ENCODE measurements at regions not wholly inside any gene's neighbourhood (a gene's known extent, or its start where the extent isn't known, plus 50 kb on each side); places are given as distances from the start of the nearest gene placed in this dataset.
A peak's percentile ranks its signal among the peaks of the same experiment; 100 is the strongest.
"Not testable (repeated sequence)": the region's sequence is repeated elsewhere in the genome, so short reads cannot be mapped to it uniquely, and the experiment has no call there.

DNA sequence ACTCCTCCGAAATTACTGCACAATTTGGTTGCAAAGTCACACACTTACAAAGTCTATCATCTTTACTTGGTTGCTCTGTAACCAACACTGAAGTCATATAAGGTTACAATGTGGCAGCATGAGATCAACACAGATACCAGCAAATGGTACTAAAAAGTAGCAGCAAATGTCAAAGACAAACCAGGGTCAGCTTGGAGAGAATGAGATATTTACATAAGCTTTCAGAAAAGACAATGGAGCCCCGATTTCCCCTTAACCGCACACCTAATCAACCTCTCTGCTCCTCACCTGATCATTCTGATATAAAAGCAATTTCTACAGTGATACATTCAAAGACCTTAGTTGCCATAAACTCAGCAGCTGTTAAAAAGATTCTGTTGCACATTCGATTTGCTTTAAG is 76.4 kb upstream of the FOXN3 start:
- no peak for DNase-seq

DNA sequence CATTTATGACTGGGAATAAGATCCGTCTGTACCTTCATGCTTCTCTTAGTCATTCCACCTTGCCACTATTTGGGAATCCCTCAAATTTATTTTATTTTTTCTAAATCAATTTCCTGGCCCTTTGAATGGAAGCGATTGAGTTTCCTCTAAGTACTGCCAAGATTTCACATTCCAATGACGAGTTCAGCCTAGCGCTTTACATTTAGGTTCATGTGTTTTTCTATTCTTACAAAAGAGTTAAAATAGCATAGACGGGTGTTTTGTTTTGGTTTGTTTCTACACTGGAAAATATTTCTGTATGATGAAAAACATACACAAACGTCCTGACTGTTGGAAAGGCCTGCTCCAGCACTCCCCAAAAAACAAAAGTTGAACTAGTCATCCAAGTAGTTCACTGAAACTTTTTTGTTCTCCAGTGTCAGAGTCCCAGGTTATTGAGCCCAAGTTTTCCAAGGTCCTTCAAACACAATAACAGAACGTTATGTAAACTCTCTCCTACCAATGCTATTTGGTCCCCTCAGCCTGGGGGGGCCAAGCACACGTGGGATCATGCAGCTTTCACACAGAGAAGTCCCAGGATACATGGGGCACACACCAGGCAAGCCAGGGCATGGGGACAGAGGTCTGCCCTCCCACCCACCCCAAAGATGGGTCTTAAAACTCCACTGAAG is 74.8 kb upstream of the FOXN3 start:
- DNase-seq = peak; percentile 71

DNA sequence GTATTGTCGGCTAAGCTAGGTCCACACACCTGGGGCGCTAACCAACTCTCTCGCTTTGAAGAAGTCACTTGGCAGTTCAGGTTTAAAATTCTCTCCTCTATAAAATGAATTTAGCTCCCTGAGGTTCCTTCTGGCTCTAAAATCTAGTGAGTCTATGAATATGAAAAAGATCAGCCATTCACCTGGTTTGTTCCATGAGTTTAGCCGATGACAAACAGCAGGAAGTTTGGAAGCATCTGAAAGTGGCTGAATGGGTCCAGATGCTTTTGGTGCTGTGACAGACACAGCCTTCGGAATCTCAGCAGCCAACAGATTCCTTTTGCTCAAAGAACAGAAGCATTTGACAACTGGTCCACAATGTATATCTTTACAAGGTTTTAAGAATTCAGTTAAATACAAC is 73.4 kb upstream of the FOXN3 start:
- DNase-seq = peak; percentile 40

DNA sequence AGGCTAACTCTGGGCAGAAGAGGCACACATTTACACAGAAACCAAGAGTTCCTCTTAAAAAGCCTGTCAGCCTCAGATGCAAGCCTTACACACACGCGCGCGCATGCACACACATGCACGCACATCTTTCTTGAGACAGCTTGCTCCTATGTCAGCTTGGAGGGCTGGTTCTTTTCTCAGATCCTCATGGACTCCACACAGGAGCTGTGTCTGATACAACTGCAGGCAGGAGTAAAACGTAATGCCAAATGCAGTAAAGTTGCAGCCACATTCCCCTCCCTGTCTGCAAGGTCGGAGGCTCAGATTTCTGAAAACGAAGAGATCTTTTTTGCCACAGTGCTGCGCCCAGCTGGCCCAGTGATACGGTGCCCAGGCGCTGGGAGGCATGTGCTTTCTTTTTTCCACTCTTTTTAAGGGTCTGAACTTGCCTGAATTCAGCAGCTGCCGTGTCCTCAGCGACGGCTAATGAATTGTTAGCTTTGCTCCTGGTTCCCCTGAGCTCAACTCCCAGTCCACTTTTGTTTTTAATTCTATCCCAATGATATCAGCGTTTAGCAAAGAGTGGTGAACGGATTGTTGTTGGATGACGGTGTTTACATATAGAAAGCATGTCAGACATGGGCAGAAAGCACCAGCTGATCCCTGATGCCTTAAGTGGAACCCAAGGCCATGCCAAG is 72.9 kb upstream of the FOXN3 start:
- peak; percentile 65 for DNase-seq

DNA sequence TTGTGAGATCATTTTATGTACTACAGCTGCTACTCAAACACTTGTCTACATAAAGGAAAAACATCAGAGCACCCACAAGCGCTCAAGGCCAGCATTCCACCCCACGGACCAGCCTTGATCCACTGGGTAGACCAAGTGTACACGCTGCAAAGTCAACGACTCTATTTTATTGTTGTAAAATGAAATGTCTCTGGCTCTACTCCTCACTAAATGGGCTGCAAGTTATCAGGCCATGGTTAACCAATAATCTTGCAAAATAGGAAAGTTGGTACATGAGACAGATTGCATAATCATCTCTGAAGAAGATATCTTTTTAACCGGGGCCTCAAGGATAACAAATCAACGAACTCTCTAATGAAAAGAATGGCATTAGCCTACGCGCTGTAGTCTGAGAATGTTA is 69.9 kb upstream of the FOXN3 start:
- no peak for DNase-seq

DNA sequence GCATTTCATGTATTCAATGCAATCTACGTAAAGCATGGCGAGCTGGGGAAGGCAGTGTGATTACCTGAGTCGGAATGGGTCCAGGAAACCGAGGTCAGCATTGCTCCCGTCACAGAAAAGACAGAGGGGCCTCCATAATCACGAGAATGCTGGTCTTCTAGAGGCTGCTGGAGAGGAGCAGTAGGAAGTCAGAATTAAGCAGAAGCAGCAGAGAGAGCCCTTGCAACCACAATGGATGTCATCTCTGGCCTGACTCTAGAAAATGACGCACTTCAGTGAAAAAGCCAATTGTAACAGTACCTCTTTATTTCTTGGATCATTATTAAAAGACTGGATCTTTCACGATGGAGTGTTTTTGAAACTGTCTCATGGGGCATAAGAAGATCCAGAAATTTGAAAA is 69.5 kb upstream of the FOXN3 start:
- DNase-seq = no peak

DNA sequence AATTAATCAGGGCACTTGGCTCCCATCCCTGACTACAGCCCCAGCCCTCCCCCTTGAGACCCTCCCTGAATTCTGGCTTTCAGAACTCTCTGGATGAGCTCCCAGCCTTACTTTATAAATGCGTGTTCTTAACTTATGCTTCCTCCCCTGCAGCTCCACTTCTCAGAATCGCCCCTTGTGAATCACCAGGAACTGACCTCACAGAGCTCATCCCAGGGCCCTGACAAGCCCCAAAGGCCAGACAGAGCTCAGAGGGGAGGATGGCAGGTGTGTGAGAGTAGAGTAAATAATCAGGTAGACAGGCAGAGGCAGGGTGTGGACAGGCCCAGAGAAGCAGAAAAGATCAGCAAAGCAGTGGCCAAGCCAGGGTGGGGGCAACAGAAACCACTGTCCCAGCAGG is 68.2 kb upstream of the FOXN3 start:
- DNase-seq = no peak

DNA sequence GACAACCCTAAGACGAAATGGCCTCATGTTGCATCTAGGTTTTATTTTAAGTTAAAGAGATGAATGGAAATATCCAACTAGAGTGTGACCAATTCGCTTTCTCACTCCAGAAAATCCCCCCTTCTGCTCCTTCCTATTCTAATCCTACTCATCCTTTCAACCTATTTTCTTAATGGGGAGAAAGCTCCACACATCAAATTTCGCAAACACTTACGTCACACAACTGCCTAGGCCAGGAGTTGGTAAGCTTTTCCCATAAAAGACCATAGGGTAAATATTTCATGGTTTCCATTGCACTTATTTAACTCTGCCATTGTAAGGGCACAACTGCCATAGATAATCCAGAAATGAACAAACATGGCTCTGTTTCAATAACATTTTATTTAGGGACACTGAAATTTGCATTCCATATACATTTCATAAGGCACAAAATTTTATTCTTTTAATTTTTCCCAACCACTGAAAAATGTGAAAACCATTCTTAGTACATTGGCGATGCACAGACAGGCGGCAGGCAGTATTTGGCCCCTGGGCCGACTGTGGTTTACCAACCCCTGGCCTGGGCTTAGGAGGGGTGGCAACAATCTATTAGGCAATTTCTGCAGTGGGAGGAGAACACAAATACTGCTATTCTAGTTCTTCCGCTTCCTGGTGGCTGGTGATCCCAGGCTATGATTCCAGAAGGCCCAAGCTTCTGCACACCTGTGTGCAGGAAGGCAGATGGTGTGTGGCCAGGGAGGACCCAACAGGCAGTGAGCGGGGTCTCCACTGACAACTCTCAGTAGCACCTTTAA is 67.2 kb upstream of the FOXN3 start:
- DNase-seq = no peak

DNA sequence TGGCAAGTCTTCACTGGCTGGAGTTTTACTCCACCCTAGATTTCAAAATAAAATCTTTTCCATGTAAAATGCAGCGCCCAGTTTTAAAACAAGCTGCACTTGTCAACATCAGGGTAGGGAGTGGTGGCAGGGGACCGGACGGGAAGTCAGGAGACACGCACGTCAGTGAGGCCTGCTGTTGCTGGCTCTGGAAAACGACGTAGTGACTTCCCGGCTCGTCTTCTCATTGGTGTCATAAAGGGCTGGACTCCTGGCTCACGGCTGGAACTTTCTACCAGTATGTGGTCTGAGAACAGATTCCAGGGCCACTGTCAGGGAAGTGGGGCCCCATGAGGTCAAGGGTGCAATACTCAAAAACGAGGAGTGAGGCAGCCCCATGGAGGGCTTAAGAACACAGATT is 64.2 kb upstream of the FOXN3 start:
- peak; percentile 25 for DNase-seq

DNA sequence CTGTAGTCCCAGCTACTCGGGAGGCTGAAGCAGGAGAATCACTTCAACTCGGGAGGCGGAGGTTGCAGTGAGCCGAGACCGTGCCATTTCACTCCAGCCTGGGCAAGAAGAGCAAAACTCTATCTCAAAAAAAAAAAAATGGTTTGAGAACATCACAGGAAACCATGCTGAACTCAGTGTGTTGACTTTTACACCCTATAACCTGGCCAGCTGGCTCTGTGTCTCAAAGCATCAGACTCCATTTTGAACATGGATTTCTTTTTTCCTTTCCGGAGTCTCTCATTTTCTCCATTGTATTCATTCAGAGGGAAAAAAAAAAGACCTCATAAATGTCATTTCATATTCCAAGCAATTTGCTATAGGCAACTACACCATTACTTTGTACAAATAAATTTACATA is 63.2 kb upstream of the FOXN3 start:
- DNase-seq = no peak

DNA sequence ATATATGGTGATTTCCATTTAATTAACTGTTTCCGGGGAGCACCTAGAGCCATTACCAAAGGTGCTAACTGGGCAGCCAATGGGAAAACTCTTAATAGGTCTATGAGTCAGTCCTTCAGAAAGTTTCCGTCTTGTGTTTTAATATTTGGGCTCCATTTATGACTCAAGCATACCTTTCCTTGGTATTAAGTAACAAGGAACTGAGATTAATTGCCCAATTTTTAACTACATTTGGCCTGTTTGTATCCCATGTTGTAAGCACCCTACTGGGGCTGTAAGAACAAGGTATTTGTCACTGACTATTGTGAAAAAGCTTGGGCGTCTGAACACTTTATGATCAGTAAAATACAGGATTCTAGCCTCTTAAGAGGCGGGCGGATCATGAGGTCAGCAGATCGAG is 62.8 kb upstream of the FOXN3 start:
- no peak for DNase-seq

DNA sequence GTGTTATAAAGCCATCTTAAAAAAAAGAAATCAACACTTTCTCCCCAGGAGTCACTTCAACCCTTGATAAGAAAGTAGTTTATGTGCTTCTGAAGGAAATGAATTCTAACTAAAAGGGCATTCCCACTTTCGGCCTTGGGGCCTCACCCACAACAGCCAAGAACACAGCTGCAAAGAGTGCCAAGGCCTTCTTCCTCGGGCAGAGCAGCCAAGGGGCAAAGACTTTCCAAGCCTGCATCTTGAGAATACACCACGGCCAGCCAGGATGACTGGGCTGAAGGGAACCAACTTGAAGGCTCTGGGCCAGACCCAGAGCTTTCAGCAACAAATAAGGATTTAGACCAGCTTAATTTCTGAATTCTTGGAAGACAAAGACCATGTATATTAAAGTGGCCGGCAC is 60.4 kb upstream of the FOXN3 start:
- DNase-seq = no peak

DNA sequence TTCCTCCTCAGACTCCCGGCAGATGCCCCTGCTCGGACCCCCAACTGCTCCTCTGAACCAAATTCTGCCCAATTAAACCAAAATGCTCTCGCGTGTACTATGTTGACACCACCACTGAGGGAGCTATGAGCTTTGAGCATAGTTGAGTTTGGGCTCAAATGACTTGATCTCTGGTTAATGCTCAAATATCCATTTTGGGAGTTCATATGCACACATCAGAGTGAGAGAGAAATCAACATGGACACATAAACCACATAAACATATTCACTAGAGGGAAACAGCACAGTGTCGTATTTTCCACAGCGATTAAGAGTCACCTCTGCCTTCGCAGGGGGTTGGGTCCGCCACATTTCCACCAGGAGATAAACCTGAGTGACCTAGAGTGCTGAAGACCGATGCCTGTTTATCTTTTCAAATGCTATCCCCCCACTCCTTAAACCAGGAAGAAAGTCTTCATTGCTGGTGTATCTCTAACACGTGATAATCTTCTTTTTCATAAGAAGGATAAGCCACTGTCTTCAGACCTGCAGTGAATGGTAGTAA is 59.4 kb upstream of the FOXN3 start:
- DNase-seq = no peak

DNA sequence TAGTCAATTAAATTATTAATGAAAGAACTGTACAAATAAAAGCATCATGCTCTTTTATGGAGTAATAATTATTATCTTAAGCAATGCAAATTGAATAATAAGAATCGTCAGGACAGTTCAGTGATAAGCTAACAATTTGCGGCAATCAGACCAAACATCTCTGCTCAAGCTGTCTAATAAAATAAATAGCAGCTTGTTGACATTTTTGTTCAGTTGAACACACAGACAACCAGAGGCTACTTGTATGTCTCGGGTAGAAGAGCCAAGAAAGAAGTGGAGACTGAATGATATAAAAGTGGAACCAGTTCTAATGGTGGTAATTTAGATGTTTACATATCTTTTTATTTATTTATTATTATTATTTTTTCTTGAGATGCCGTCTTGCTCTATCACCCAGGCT is 57.4 kb upstream of the FOXN3 start:
- no peak for DNase-seq

DNA sequence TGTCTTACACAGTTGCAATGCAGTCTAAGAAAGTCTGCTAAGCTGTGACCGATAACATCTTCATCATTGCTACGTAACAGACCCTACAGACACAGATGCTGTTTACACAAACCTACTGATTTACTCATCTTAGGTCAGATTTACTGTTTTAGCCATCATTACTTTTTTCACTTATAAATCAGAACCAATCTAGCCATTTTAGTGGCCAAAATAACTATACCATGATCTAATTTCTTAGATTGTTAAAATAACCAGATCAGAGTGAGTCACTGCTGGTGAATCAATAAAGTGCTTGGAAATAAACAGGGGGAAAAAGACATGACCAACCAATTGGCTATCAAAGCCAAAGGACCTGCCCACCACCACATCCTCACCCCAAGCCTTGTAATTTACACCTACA is 57.0 kb upstream of the FOXN3 start:
- DNase-seq = no peak

DNA sequence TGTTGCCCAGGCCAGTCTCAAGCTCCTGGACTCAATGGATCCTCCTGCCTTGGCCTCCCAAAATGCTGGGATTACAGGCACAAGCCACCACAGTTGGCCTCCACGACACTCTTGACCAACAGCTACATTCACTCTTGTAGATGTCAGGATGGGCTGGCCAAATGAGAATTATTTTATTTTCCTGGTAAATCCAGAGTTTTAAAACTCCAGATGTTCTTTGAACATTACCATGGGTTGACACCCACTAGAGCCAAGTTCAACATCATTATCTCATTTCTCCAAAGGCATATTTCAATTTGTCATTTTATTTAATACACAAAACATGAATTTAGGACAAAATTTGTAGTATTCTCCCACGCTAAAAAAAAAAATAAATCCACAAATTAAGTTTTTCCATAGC is 56.5 kb upstream of the FOXN3 start:
- DNase-seq = no peak

DNA sequence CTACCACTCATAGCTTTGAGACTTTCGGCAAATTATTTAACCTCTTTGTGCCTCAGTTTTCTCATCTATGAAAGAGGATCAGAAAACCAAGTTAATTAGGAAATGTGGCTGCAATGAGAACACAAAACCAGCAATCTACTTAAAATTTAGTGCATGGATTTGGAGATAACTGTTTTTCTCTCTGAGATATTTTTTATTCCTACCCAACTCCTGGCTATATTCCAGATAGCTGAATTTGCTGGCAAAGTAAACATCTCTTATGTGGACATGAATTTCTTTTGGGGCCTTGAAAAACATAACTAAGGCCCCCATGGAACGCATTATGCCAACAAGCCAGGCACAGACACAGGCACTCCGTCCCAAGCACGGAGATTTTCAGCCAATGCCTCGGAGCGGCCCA is 53.4 kb upstream of the FOXN3 start:
- no peak for DNase-seq

DNA sequence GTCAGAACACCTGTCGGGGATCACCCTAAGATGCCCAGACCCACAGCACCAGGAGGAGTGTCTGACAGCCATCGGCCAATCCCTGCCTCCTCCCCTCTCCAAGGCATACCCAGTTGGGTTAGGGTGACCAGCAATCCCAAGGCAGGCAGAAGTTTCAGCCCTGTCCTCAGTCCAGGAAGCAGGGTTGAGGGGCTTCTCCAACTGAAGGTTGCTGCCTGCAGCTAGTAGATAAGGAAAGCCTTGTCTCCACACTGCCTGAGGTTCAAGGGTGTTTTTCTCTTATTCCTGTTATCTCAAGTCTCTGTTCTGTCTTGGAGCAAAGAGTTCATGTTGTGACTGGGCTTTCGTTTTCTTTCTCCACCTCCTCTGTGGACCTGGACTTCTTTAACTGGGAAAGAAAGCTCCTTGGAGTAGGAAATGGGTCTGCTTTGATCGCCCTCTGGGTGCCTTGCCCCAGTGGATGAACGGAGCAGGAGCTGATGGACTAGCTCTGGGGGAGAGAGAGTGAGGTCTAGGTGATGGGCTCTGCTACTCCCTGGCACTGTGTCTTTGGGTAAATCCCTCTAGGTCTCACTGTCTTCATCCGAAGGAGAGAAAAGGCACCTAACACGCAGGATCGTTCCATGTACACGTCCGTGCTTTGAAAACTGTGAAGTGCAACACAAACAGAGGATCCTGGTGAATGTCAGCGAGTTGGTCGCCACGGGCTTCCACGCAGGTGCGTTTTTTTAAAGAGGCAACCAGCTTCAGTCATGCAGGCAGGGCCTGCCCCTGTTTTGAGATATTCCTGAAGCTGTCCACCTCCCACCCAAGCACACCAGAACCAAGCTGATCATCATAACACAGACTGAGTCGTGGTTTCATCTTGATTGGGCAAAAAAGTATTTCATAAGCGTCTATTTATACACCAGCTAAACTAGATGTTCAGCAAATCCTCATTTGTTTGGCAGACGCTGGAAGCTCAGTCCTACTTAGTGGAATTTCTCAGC is 52.5 kb upstream of the FOXN3 start:
- no peak for DNase-seq

DNA sequence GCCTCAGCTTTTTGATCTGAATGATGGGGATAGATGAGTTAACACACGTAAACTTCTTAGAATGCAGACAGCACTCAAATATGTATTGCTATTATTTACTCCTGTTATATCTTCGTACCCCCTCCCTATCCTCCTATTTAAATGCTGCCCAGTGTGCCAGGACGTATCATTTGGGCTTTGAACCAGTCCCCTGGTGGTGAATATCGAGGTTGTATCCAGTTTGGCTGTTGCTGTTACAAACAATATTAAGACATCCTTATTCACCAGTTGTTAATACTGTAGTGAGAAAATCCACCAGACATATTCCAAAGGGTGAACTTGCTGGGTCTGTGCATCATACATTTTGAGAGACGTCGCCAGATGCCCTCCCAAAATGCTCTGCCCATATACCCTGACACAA is 51.5 kb upstream of the FOXN3 start:
- no peak for DNase-seq

DNA sequence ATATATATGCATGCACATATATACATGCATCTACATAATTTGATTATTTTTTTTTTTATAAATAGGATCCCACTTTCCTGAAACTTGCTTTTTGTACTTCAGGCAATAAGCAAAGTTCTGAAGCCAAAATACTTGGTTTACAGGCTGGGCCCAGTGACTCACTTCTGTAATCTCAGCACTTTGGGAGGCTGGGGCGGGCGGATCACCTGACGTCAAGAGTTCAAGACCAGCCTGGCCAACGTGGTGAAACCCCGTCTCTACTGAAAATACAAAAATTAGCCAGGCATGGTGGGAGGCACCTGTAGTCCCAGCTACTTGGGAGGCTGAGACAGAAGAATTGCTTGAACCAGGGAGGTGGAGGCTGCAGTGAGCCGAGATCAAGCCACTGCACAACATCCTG is 51.0 kb upstream of the FOXN3 start:
- DNase-seq = not testable (repeated sequence)

DNA sequence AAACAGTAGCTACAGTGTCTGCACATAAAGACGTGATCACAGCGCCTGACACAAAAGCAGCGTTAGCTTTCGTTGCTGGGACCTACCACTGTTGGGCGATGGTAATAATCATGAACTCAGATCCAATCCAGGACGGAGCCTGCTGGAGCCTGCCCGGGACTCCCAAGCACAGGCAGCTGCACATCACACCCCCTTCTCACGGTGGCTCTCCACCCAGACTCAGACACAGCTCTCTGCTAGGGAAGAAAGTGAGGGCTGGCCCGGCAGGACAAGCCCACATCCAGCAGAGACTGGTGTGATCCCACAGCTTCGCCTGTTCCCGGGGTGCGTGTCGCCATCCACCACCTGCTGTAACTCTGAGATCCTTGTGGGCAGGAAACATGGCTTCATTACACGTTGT is 49.9 kb upstream of the FOXN3 start:
- DNase-seq = peak; percentile 46
